ENCODE measurements at regions not wholly inside any gene's neighbourhood (a gene's known extent, or its start where the extent isn't known, plus 50 kb on each side); places are given as distances from the start of the nearest gene placed in this dataset.
"Not testable (repeated sequence)": the region's sequence is repeated elsewhere in the genome, so short reads cannot be mapped to it uniquely, and the experiment has no call there.

GRCh38 chr2:87319705-87320104, 298.1 kb upstream of the PLGLB1 start:
- DNase-seq: not testable (repeated sequence)

- DNase-seq: not testable (repeated sequence)
These were observed 299.6 kb upstream of the PLGLB1 start for GRCh38 chr2:87321201-87321600.

GRCh38 chr2:87324335-87325041, 302.8 kb upstream of the PLGLB1 start:
- DNase-seq: not testable (repeated sequence)

- not testable (repeated sequence) for DNase-seq
These were observed 303.6 kb upstream of the PLGLB1 start for GRCh38 chr2:87325042-87325910.

GRCh38 chr2:87325911-87326294, 304.3 kb upstream of the PLGLB1 start:
- DNase-seq: not testable (repeated sequence)

- DNase-seq: not testable (repeated sequence)
These were observed 305.1 kb upstream of the PLGLB1 start for GRCh38 chr2:87326754-87327153.

- not testable (repeated sequence) for DNase-seq
These were observed 306.2 kb upstream of the PLGLB1 start for GRCh38 chr2:87327648-87328371.

GRCh38 chr2:87329529-87329928, 307.9 kb upstream of the PLGLB1 start:
- not testable (repeated sequence) for DNase-seq

- not testable (repeated sequence) for DNase-seq
These were observed 308.8 kb upstream of the PLGLB1 start for GRCh38 chr2:87330486-87330885.

- DNase-seq: peak; percentile 42 to 47
These were observed 310.4 kb upstream of the PLGLB1 start for GRCh38 chr2:87331940-87332583.

GRCh38 chr2:87334888-87335287, 313.2 kb upstream of the PLGLB1 start:
- not testable (repeated sequence) for DNase-seq

GRCh38 chr2:87338998-87339397, 317.4 kb upstream of the PLGLB1 start:
- DNase-seq: not testable (repeated sequence)

GRCh38 chr2:87341601-87342014, 320.0 kb upstream of the PLGLB1 start:
- DNase-seq: peak; percentile 37 to 42

GRCh38 chr2:87342175-87342574, 320.5 kb upstream of the PLGLB1 start:
- DNase-seq: not testable (repeated sequence)

- not testable (repeated sequence) for DNase-seq
These were observed 321.7 kb upstream of the PLGLB1 start for GRCh38 chr2:87343347-87343746.

GRCh38 chr2:87345283-87345682, 323.6 kb upstream of the PLGLB1 start:
- not testable (repeated sequence) for DNase-seq

GRCh38 chr2:87348556-87348955, 326.9 kb upstream of the PLGLB1 start:
- not testable (repeated sequence) for DNase-seq

- not testable (repeated sequence) for DNase-seq
These were observed 327.4 kb upstream of the PLGLB1 start for GRCh38 chr2:87349006-87349405.

GRCh38 chr2:87352178-87352934, 330.7 kb upstream of the PLGLB1 start:
- not testable (repeated sequence) for DNase-seq

GRCh38 chr2:87353408-87353807, 331.8 kb upstream of the PLGLB1 start:
- not testable (repeated sequence) for DNase-seq

- not testable (repeated sequence) for DNase-seq
These were observed 332.5 kb upstream of the PLGLB1 start for GRCh38 chr2:87354102-87354501.

GRCh38 chr2:87360250-87360649, 338.6 kb upstream of the PLGLB1 start:
- DNase-seq: not testable (repeated sequence)
